ENCODE measurements at regions not wholly inside any gene's neighbourhood (a gene's known extent, or its start where the extent isn't known, plus 50 kb on each side); places are given as distances from the start of the nearest gene placed in this dataset.

GRCh38 chr3:178389258-178389657, 147.0 kb upstream of the KCNMB2 start:
- no peak for DNase-seq

GRCh38 chr3:178392511-178392926, 143.7 kb upstream of the KCNMB2 start:
- DNase-seq: no peak

- no peak for DNase-seq
Measured at GRCh38 chr3:178393146-178393545, 143.1 kb upstream of the KCNMB2 start.

- DNase-seq: no peak
Measured at GRCh38 chr3:178393824-178394223, 142.4 kb upstream of the KCNMB2 start.

GRCh38 chr3:178396318-178396717, 139.9 kb upstream of the KCNMB2 start:
- no peak for DNase-seq

- no peak for DNase-seq
Measured at GRCh38 chr3:178397202-178397601, 139.0 kb upstream of the KCNMB2 start.

GRCh38 chr3:178397836-178398235, 138.4 kb upstream of the KCNMB2 start:
- DNase-seq: no peak

- no peak for DNase-seq
Measured at GRCh38 chr3:178404961-178405360, 131.3 kb upstream of the KCNMB2 start.

- no peak for DNase-seq
Measured at GRCh38 chr3:178405531-178405930, 130.7 kb upstream of the KCNMB2 start.

GRCh38 chr3:178406206-178406605, 130.0 kb upstream of the KCNMB2 start:
- DNase-seq: no peak

- DNase-seq: no peak
Measured at GRCh38 chr3:178415384-178415783, 120.9 kb upstream of the KCNMB2 start.

GRCh38 chr3:178417736-178418135, 118.5 kb upstream of the KCNMB2 start:
- DNase-seq: no peak

GRCh38 chr3:178419071-178419470, 117.2 kb upstream of the KCNMB2 start:
- no peak for DNase-seq

GRCh38 chr3:178420033-178420432, 116.2 kb upstream of the KCNMB2 start:
- no peak for DNase-seq

GRCh38 chr3:178421069-178421468, 115.2 kb upstream of the KCNMB2 start:
- no peak for DNase-seq

GRCh38 chr3:178422406-178422805, 113.8 kb upstream of the KCNMB2 start:
- no peak for DNase-seq

- DNase-seq: no peak
Measured at GRCh38 chr3:178428037-178428436, 108.2 kb upstream of the KCNMB2 start.

GRCh38 chr3:178434206-178434805, 101.9 kb upstream of the KCNMB2 start:
- no peak for DNase-seq

GRCh38 chr3:178435575-178435974, 100.7 kb upstream of the KCNMB2 start:
- DNase-seq: no peak

- DNase-seq: no peak
Measured at GRCh38 chr3:178436773-178437172, 99.5 kb upstream of the KCNMB2 start.

GRCh38 chr3:178437236-178437635, 99.0 kb upstream of the KCNMB2 start:
- no peak for DNase-seq

- no peak for DNase-seq
Measured at GRCh38 chr3:178439504-178439903, 96.7 kb upstream of the KCNMB2 start.

GRCh38 chr3:178440043-178440442, 96.2 kb upstream of the KCNMB2 start:
- DNase-seq: no peak

GRCh38 chr3:178443634-178444033, 92.6 kb upstream of the KCNMB2 start:
- DNase-seq: no peak

GRCh38 chr3:178445139-178445538, 91.1 kb upstream of the KCNMB2 start:
- no peak for DNase-seq

GRCh38 chr3:178446059-178446458, 90.2 kb upstream of the KCNMB2 start:
- DNase-seq: no peak
